HG03565 (cell line): ENCODE measurements at regions not wholly inside any gene's neighbourhood (a gene's known extent, or its start where the extent isn't known, plus 50 kb on each side); places are given as distances from the start of the nearest gene placed in this dataset.
"Not testable (repeated sequence)": the region's sequence is repeated elsewhere in the genome, so short reads cannot be mapped to it uniquely, and the experiment has no call there.

Experiments used
- ATAC-seq: cut with Tn5 transposase; IDR thresholded peaks from one replicate; pipeline ENCODE4 v1.9.1; 2021; ENCODE audit warnings: mild to moderate bottlenecking, moderate library complexity; ENCODE audit not compliant: unreplicated experiment

GRCh38 chr13:79898202-79898826, 417.4 kb downstream of the NDFIP2 start:
- ATAC-seq, result no peak

GRCh38 chr13:79896851-79897250, 415.9 kb downstream of the NDFIP2 start:
- ATAC-seq, result no peak

- no peak for ATAC-seq
Measured at GRCh38 chr13:79895416-79895815, 414.5 kb downstream of the NDFIP2 start.

- not testable (repeated sequence) for ATAC-seq
Measured at GRCh38 chr13:79887278-79887677, 406.3 kb downstream of the NDFIP2 start.

GRCh38 chr13:79886601-79887000, 405.6 kb downstream of the NDFIP2 start:
- ATAC-seq, result no peak

- ATAC-seq, result no peak
Measured at GRCh38 chr13:79884890-79885289, 403.9 kb downstream of the NDFIP2 start.

GRCh38 chr13:79883216-79883615, 402.3 kb downstream of the NDFIP2 start:
- no peak for ATAC-seq

DNA sequence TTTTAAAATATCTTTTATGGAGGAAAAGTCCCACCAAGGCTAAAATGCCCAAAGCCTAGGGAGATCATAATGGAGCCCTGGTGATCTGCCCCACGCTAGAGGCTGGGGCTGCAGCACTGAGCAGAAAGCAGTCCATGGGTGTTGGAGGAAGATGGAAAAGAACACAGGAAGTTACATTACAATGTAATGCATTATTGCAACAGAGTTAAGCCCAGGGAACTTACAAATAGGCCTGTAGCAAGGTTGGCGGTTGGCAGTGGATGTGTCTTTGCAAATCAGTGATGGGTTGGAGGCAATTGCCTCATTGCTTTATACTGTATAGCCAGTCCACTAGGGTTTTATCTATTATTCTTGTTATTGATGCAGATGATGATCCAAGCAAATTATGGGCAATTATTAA, 399.9 kb downstream of the NDFIP2 start:
- ATAC-seq, result no peak

GRCh38 chr13:79874396-79875360, 393.7 kb downstream of the NDFIP2 start:
- no peak for ATAC-seq

DNA sequence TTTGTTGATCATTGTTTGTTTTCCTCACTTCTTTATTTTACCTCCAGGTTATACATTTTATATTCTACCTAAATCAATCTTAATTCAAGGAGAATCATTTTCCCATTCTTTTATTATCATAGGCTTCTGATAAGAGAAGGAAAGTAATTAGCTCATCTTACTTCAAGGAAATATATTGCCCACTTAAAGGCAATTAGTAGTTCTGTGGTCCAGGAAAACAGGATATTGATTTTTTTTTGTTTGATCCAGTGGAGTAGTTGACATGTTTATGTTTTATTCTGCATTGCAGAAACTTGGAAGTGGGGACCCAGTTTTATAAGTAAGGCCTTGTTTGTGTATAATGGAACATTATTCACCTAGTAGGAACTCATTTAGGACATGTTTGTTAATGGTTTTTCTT, 390.6 kb downstream of the NDFIP2 start:
- ATAC-seq, result no peak

- ATAC-seq, result no peak
Measured at GRCh38 chr13:79870766-79871165, 389.8 kb downstream of the NDFIP2 start.

GRCh38 chr13:79870123-79870522, 389.2 kb downstream of the NDFIP2 start:
- no peak for ATAC-seq

GRCh38 chr13:79869326-79869725, 388.4 kb downstream of the NDFIP2 start:
- ATAC-seq, result no peak

- no peak for ATAC-seq
Measured at GRCh38 chr13:79867254-79867653, 386.3 kb downstream of the NDFIP2 start.

GRCh38 chr13:79866436-79866835, 385.5 kb downstream of the NDFIP2 start:
- no peak for ATAC-seq

DNA sequence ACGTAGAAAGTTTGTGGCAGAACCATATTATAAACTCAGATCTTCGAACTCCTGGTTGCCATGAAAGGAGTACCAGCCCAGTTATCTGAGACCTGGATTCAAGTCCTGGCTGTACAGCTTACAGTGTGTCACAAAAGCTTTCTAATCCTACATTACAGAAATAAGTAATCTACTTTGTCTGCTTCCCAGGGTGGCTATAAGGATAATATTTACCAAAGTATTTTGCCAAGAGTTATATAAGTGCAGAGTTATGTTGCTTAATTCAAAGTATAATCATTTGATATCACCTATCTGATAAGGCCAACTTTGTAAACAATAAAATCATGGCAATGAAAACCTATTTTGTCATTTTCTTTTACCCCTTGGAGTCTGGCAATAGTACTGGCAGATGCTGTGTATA, 381.6 kb downstream of the NDFIP2 start:
- no peak for ATAC-seq

DNA sequence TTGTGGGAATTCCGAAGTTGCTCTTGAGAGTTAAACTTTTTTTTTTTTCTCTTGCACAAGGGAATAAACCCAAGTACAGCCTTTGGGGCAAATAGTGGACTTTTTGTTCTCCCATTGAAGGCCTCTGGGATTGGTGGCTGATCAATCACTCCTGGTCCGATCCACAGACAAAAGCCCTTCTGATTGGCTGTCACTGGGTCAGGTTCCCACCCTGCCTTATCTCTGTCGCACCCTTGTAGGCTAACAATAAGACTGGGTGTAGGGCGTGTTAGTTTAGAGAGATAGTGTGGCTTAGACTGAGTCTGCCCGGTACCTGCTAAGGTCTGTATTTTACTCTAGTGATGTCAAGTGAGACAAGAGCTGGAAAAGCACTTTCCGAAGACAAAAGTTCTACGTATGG, 380.8 kb downstream of the NDFIP2 start:
- no peak for ATAC-seq

GRCh38 chr13:79860791-79861190, 379.8 kb downstream of the NDFIP2 start:
- ATAC-seq, result no peak

- ATAC-seq, result no peak
Measured at GRCh38 chr13:79859756-79860155, 378.8 kb downstream of the NDFIP2 start.

DNA sequence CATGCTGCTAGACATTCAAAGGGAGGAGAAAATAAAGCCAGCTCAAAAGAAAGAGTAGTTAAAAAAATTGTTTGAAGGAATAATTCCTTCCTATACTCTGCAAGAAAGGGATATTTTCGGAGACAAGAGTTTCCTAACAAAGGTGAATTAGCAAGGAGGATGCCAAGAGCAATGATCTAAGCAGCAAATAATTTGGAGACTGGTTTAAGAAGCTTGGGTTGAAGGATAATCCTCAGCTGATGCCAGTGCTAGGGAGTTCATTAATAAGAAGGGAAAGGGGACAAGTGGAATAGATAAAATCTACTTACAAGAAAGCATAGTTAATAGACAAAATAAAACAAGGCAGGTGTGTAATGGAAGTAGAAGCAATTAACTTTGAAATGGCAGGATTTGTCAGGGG, 372.3 kb downstream of the NDFIP2 start:
- no peak for ATAC-seq

GRCh38 chr13:79851318-79851717, 370.4 kb downstream of the NDFIP2 start:
- no peak for ATAC-seq

DNA sequence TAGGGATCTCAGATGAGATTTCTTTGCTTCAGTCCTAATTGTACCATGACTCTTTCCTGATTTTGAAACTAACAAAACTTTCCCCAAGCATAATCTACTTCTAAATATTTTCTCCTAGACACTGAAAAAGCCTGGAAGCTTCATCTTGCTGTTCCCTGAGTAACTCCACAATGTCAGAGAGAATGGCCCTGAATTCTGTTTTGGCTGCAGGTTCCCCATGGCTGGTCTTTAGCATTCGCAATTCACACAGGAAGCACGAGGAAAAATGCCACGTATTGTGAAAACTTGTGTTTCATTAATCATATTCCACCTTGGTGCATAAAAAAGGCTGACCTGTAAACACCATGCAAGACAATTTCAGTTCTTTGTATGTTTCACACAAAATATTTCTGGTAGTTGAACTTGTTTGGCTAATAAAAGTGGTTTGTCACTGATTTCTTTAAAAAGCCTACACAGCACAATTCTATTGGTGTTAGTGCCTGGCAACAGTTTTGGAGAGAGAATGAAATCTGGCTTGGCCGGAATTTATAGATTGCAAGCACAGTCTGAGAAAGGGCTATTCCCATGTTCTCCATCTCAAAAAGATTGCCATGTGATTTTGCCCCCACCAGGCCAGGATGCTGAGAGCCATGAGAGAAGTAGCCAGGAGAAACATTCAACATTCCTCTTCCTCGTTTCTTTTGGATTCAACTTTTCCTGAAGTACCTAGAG, 367.1 kb downstream of the NDFIP2 start:
- no peak for ATAC-seq
